ENCODE measurements at regions not wholly inside any gene's neighbourhood (a gene's known extent, or its start where the extent isn't known, plus 50 kb on each side); places are given as distances from the start of the nearest gene placed in this dataset.

DNA sequence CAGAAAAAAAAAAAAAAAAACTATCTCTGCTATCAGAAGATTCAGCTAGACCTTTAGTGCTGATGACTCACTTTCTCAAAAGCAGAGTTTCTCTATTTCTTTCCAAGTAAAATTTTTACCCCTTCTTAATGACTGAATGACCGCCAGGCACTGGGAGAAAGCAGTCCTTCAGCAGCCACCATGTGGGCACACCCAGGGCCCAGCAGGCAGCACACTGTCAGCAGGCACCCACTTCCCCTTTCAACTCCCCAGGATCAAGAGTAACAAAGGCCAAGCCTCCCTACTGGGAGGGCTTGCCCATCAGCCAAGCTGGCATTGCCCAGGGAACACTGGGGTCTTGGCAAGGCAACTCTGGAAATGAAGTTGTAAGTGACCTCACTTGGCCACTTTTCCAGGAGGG is 201.9 kb upstream of the MAMLD1 start:
- Histone ChIP-seq H3K27me3 (replicated peaks in 2 of 5; ENCODE audit: control insufficient read depth in 4 of 5, insufficient read depth in 5 of 5, low read length in 4 of 5) (no peaks in the 10 kb centered on the region), H3K4me3 (ENCODE audit: control insufficient read depth in 1 of 7, extremely low read depth in 1 of 7, insufficient read depth in 4 of 7, low read depth in 2 of 7, low read length in 6 of 7) (no peak overlapping the region), H3K36me3 (ENCODE audit: control insufficient read depth in 4 of 4, insufficient read depth in 4 of 4, low read length in 3 of 4) (no peaks in the 10 kb centered on the region), H3K4me1 (ENCODE audit: control extremely low read depth in 1 of 4, control insufficient read depth in 4 of 4, insufficient read depth in 4 of 4, low read length in 3 of 4) (no peaks in the 10 kb centered on the region), H3K27ac (ENCODE audit: insufficient read depth in 1 of 2, low read depth in 1 of 2, low read length in 2 of 2, poor library complexity in 1 of 2, severe bottlenecking in 2 of 2) (no peak overlapping the region), H3K9me3 (ENCODE audit: control extremely low read depth in 1 of 5, control insufficient read depth in 4 of 5, insufficient read depth in 2 of 5, low read depth in 1 of 5, low read length in 4 of 5) (no peaks in the 10 kb centered on the region)
- CTCF ChIA-PET: no interaction called here
- no peak for DNase-seq
- POLR2A ChIA-PET: no interaction called here
- WGBS (ENCODE audit: insufficient coverage): 83% methylated on average over 1 of the region's 1 CpG

DNA sequence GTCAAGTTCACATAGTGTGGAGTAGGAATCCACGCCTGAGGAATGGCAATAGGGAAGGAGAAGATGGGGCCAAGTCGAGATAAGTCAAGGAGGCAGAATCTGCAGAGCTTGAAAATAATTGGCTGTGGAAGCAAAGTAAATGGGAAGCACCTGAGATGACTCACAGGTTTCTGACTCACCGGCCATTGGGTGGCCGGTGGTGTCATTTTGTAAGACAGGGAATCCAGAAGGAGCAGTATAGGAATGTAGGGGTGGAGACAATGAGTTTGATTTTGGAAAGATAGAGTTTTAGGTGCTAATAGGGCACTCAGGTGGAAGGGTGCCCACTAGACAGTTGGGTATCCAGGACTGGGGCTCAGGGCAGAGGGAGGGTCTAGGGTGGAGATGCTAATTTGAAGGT is 201.0 kb upstream of the MAMLD1 start:
- H3K27ac ChIP-seq (ENCODE audit: insufficient read depth in 1 of 2, low read depth in 1 of 2, low read length in 2 of 2, poor library complexity in 1 of 2, severe bottlenecking in 2 of 2): no peak overlapping the region
- 94% methylated on average over 4 of the region's 4 CpGs for WGBS (ENCODE audit: insufficient coverage)
- POLR2A ChIA-PET: no interaction called here

GRCh38 chrX:150163221-150163930 is 199.7 kb upstream of the MAMLD1 start:
- Histone ChIP-seq H3K9me3 (ENCODE audit: control extremely low read depth in 1 of 5, control insufficient read depth in 4 of 5, insufficient read depth in 2 of 5, low read depth in 1 of 5, low read length in 4 of 5) (no peaks in the 10 kb centered on the region), H3K36me3 (ENCODE audit: control insufficient read depth in 4 of 4, insufficient read depth in 4 of 4, low read length in 3 of 4) (no peaks in the 10 kb centered on the region), H3K4me3 (ENCODE audit: control insufficient read depth in 1 of 7, extremely low read depth in 1 of 7, insufficient read depth in 4 of 7, low read depth in 2 of 7, low read length in 6 of 7) (no peak overlapping the region), H3K27ac (ENCODE audit: insufficient read depth in 1 of 2, low read depth in 1 of 2, low read length in 2 of 2, poor library complexity in 1 of 2, severe bottlenecking in 2 of 2) (no peak overlapping the region), H3K4me1 (ENCODE audit: control extremely low read depth in 1 of 4, control insufficient read depth in 4 of 4, insufficient read depth in 4 of 4, low read length in 3 of 4) (no peaks in the 10 kb centered on the region), H3K27me3 (replicated peaks in 2 of 5; ENCODE audit: control insufficient read depth in 4 of 5, insufficient read depth in 5 of 5, low read length in 4 of 5) (no peaks in the 10 kb centered on the region)
- WGBS (ENCODE audit: insufficient coverage): 69% methylated on average over 8 of the region's 8 CpGs
- DNase-seq: no peak
- CTCF ChIA-PET: interaction anchor here (0.9 kb wide), 1 partner anchor 10 kb away, joined by 3 read pairs; no protein-coding TSS in a partner anchor
- POLR2A ChIA-PET: no interaction called here

More for the DNA sequence above, 201.0 kb upstream of the MAMLD1 start:
- no peaks in the 10 kb centered on the region for H3K36me3 ChIP-seq (ENCODE audit: control insufficient read depth in 4 of 4, insufficient read depth in 4 of 4, low read length in 3 of 4)
- DNase-seq: no peak
- CTCF ChIA-PET: interaction anchor here (0.9 kb wide), 1 partner anchor 9 kb away, joined by 3 read pairs; no protein-coding TSS in a partner anchor
- H3K9me3 ChIP-seq (ENCODE audit: control extremely low read depth in 1 of 5, control insufficient read depth in 4 of 5, insufficient read depth in 2 of 5, low read depth in 1 of 5, low read length in 4 of 5): no peaks in the 10 kb centered on the region
- no peaks in the 10 kb centered on the region for H3K27me3 ChIP-seq (replicated peaks in 2 of 5; ENCODE audit: control insufficient read depth in 4 of 5, insufficient read depth in 5 of 5, low read length in 4 of 5)
- H3K4me1 ChIP-seq (ENCODE audit: control extremely low read depth in 1 of 4, control insufficient read depth in 4 of 4, insufficient read depth in 4 of 4, low read length in 3 of 4): no peaks in the 10 kb centered on the region
- H3K4me3 ChIP-seq (ENCODE audit: control insufficient read depth in 1 of 7, extremely low read depth in 1 of 7, insufficient read depth in 4 of 7, low read depth in 2 of 7, low read length in 6 of 7): no peak overlapping the region

DNA sequence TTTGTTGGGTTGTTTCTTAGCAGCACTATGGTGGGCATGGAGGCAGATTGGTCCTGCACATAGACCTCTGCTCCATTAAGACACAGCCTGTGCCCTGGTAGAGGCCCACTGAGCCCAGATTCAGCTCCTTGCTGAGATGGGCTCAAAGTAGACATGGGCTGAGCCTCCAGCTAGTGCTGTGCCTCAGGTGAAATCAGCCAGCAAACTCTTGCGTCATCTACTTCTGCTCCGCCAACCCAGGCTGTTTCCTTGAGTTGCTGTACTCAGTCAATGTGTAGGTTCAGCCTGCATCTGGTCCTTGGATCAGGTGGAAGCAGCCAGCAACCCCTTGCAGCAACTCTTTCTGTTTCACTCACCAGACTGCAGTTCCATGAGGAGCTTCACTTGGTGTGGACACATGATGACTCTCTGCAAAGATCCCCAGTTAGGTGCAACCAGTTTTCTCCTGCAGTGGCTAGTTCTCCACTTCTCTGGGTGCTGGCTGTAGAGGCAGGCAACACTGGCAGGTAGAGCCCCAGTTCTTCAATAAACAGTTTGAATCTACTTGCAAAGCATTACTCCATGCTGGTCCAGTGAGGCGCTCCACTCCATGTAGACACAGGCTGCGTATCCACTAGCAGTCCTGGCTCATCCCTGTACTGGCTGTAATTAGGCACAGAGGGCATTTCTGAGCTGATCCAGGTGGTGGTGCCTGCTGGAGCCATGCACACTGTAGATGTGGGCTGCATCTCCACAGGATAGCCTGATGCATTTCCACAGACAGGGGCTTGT is 199.0 kb upstream of the MAMLD1 start:
- ChIA-PET POLR2A (no interaction called here), CTCF (interaction anchor here (1.2 kb wide), 1 partner anchor 18 kb away, joined by 3 read pairs; no protein-coding TSS in a partner anchor)
- Histone ChIP-seq H3K4me1 (ENCODE audit: control extremely low read depth in 1 of 4, control insufficient read depth in 4 of 4, insufficient read depth in 4 of 4, low read length in 3 of 4) (no peaks in the 10 kb centered on the region), H3K9me3 (ENCODE audit: control extremely low read depth in 1 of 5, control insufficient read depth in 4 of 5, insufficient read depth in 2 of 5, low read depth in 1 of 5, low read length in 4 of 5) (no peaks in the 10 kb centered on the region), H3K36me3 (ENCODE audit: control insufficient read depth in 4 of 4, insufficient read depth in 4 of 4, low read length in 3 of 4) (no peaks in the 10 kb centered on the region), H3K27ac (ENCODE audit: insufficient read depth in 1 of 2, low read depth in 1 of 2, low read length in 2 of 2, poor library complexity in 1 of 2, severe bottlenecking in 2 of 2) (no peak overlapping the region), H3K27me3 (replicated peaks in 2 of 5; ENCODE audit: control insufficient read depth in 4 of 5, insufficient read depth in 5 of 5, low read length in 4 of 5) (no peaks in the 10 kb centered on the region), H3K4me3 (ENCODE audit: control insufficient read depth in 1 of 7, extremely low read depth in 1 of 7, insufficient read depth in 4 of 7, low read depth in 2 of 7, low read length in 6 of 7) (no peak overlapping the region)
- WGBS (ENCODE audit: insufficient coverage): 94% methylated on average over 4 of the region's 4 CpGs
- DNase-seq: no peak

GRCh38 chrX:150164971-150165600 is 198.0 kb upstream of the MAMLD1 start:
- ChIA-PET CTCF (interaction anchor here (1.2 kb wide), 1 partner anchor 19 kb away, joined by 3 read pairs; no protein-coding TSS in a partner anchor), POLR2A (no interaction called here)
- no peaks in the 10 kb centered on the region for H3K9me3 ChIP-seq (ENCODE audit: control extremely low read depth in 1 of 5, control insufficient read depth in 4 of 5, insufficient read depth in 2 of 5, low read depth in 1 of 5, low read length in 4 of 5)
- H3K27ac ChIP-seq (ENCODE audit: insufficient read depth in 1 of 2, low read depth in 1 of 2, low read length in 2 of 2, poor library complexity in 1 of 2, severe bottlenecking in 2 of 2): no peak overlapping the region
- no peak overlapping the region for H3K4me3 ChIP-seq (ENCODE audit: control insufficient read depth in 1 of 7, extremely low read depth in 1 of 7, insufficient read depth in 4 of 7, low read depth in 2 of 7, low read length in 6 of 7)
- no peak for DNase-seq
- H3K27me3 ChIP-seq (replicated peaks in 2 of 5; ENCODE audit: control insufficient read depth in 4 of 5, insufficient read depth in 5 of 5, low read length in 4 of 5): no peaks in the 10 kb centered on the region
- no peaks in the 10 kb centered on the region for H3K36me3 ChIP-seq (ENCODE audit: control insufficient read depth in 4 of 4, insufficient read depth in 4 of 4, low read length in 3 of 4)
- WGBS (ENCODE audit: insufficient coverage): 94% methylated on average over 4 of the region's 4 CpGs
- no peaks in the 10 kb centered on the region for H3K4me1 ChIP-seq (ENCODE audit: control extremely low read depth in 1 of 4, control insufficient read depth in 4 of 4, insufficient read depth in 4 of 4, low read length in 3 of 4)

GRCh38 chrX:150165776-150166610 is 197.1 kb upstream of the MAMLD1 start:
- Histone ChIP-seq H3K27me3 (replicated peaks in 2 of 5; ENCODE audit: control insufficient read depth in 4 of 5, insufficient read depth in 5 of 5, low read length in 4 of 5) (no peaks in the 10 kb centered on the region), H3K36me3 (ENCODE audit: control insufficient read depth in 4 of 4, insufficient read depth in 4 of 4, low read length in 3 of 4) (no peaks in the 10 kb centered on the region), H3K4me1 (ENCODE audit: control extremely low read depth in 1 of 4, control insufficient read depth in 4 of 4, insufficient read depth in 4 of 4, low read length in 3 of 4) (no peaks in the 10 kb centered on the region), H3K27ac (ENCODE audit: insufficient read depth in 1 of 2, low read depth in 1 of 2, low read length in 2 of 2, poor library complexity in 1 of 2, severe bottlenecking in 2 of 2) (no peak overlapping the region), H3K9me3 (ENCODE audit: control extremely low read depth in 1 of 5, control insufficient read depth in 4 of 5, insufficient read depth in 2 of 5, low read depth in 1 of 5, low read length in 4 of 5) (no peaks in the 10 kb centered on the region), H3K4me3 (ENCODE audit: control insufficient read depth in 1 of 7, extremely low read depth in 1 of 7, insufficient read depth in 4 of 7, low read depth in 2 of 7, low read length in 6 of 7) (no peak overlapping the region)
- DNase-seq: no peak
- CTCF ChIA-PET: interaction anchor here (1.2 kb wide), 1 partner anchor 20 kb away, joined by 3 read pairs; no protein-coding TSS in a partner anchor
- 77% methylated on average over 3 of the region's 6 CpGs for WGBS (ENCODE audit: insufficient coverage)
- POLR2A ChIA-PET: no interaction called here
